HUES6 (cell line): ENCODE measurements at regions not wholly inside any gene's neighbourhood (a gene's known extent, or its start where the extent isn't known, plus 50 kb on each side); places are given as distances from the start of the nearest gene placed in this dataset.

Experiments
- H3K27ac ChIP-seq: 2 replicates; pipeline ENCODE4 v1.7.0; 2013; ENCODE audit warnings: low read depth, mild to moderate bottlenecking, low read length, inconsistent platforms
- H3K27me3 ChIP-seq: 2 replicates; pipeline ENCODE4 v1.6.1; 2013; ENCODE audit warnings: low read length; ENCODE audit not compliant: control insufficient read depth, insufficient read depth
- H3K36me3 ChIP-seq: 2 replicates; pipeline ENCODE4 v1.6.1; 2013; ENCODE audit warnings: low read length; ENCODE audit not compliant: control insufficient read depth, insufficient read depth
- H3K4me1 ChIP-seq: 2 replicates; pipeline ENCODE4 v1.6.1; 2013; ENCODE audit warnings: low read length; ENCODE audit not compliant: control insufficient read depth, insufficient read depth
- H3K4me3 ChIP-seq: 2 replicates; pipeline ENCODE4 v1.5.1; 2013; ENCODE audit warnings: low read depth, low read length
- H3K9ac ChIP-seq: one replicate; pipeline ENCODE4 v1.6.1; 2013; ENCODE audit warnings: mild to moderate bottlenecking, low read length
- H3K9me3 ChIP-seq: 2 replicates; pipeline ENCODE4 v1.6.1; 2013; ENCODE audit warnings: low read depth, low read length; ENCODE audit not compliant: control insufficient read depth, insufficient read depth

GRCh38 chr22:27274770-27275449 lies 526.6 kb downstream of the MN1 start:
- Histone ChIP-seq H3K4me1 (peaks cover 9% of the 10 kb centered on the region), H3K9me3 (peaks cover 10% of the 10 kb centered on the region), H3K4me3 (no peak overlapping the region), H3K27me3 (peaks cover 14% of the 10 kb centered on the region; the same call in 1 of the 2 replicates), H3K36me3 (no peaks in the 10 kb centered on the region), H3K9ac (no peak overlapping the region), H3K27ac (no peak overlapping the region)

- Histone ChIP-seq H3K27ac (no peak overlapping the region), H3K4me3 (no peak overlapping the region), H3K9me3 (peaks cover 17% of the 10 kb centered on the region)
Measured at GRCh38 chr22:27278946-27279345, 522.6 kb downstream of the MN1 start.

GRCh38 chr22:27283240-27283639 lies 518.3 kb downstream of the MN1 start:
- H3K36me3 ChIP-seq = no peaks in the 10 kb centered on the region
- peaks cover 10% of the 10 kb centered on the region; the same call in 1 of the 2 replicates for H3K9me3 ChIP-seq
- no peak overlapping the region for H3K9ac ChIP-seq
- no peak overlapping the region for H3K4me3 ChIP-seq
- H3K27me3 ChIP-seq = peaks cover 2% of the 10 kb centered on the region; the same call in 1 of the 2 replicates
- no peak overlapping the region for H3K27ac ChIP-seq
- H3K4me1 ChIP-seq = no peaks in the 10 kb centered on the region; the same call in 1 of the 2 replicates

More at GRCh38 chr22:27278946-27279345, 522.6 kb downstream of the MN1 start:
- Histone ChIP-seq H3K27me3 (peaks cover 2% of the 10 kb centered on the region; the same call in 1 of the 2 replicates), H3K36me3 (no peaks in the 10 kb centered on the region), H3K9ac (no peak overlapping the region), H3K4me1 (peaks cover 8% of the 10 kb centered on the region)

GRCh38 chr22:27283714-27284113 lies 517.8 kb downstream of the MN1 start:
- H3K27me3 ChIP-seq = peaks cover 2% of the 10 kb centered on the region; the same call in 1 of the 2 replicates
- peaks cover 10% of the 10 kb centered on the region; the same call in 1 of the 2 replicates for H3K9me3 ChIP-seq
- H3K36me3 ChIP-seq = no peaks in the 10 kb centered on the region
- no peak overlapping the region for H3K4me3 ChIP-seq
- no peak overlapping the region for H3K27ac ChIP-seq
- H3K9ac ChIP-seq = no peak overlapping the region
- H3K4me1 ChIP-seq = no peaks in the 10 kb centered on the region; the same call in 1 of the 2 replicates

- Histone ChIP-seq H3K27ac (no peak overlapping the region), H3K9ac (no peak overlapping the region)
Measured at GRCh38 chr22:27284324-27284723, 517.2 kb downstream of the MN1 start.

GRCh38 chr22:27286711-27287110 lies 514.8 kb downstream of the MN1 start:
- H3K9ac ChIP-seq = no peak overlapping the region
- H3K4me3 ChIP-seq = no peak overlapping the region
- H3K27ac ChIP-seq = no peak overlapping the region
- H3K27me3 ChIP-seq = no peaks in the 10 kb centered on the region; the same call in 1 of the 2 replicates
- no peaks in the 10 kb centered on the region; the same call in 1 of the 2 replicates for H3K4me1 ChIP-seq
- no peaks in the 10 kb centered on the region for H3K36me3 ChIP-seq
- H3K9me3 ChIP-seq = peaks cover 10% of the 10 kb centered on the region; the same call in 1 of the 2 replicates

More at GRCh38 chr22:27284324-27284723, 517.2 kb downstream of the MN1 start:
- H3K9me3 ChIP-seq = peaks cover 10% of the 10 kb centered on the region; the same call in 1 of the 2 replicates
- H3K36me3 ChIP-seq = no peaks in the 10 kb centered on the region
- H3K4me3 ChIP-seq = no peak overlapping the region
- no peaks in the 10 kb centered on the region; the same call in 1 of the 2 replicates for H3K4me1 ChIP-seq
- H3K27me3 ChIP-seq = no peaks in the 10 kb centered on the region; the same call in 1 of the 2 replicates

GRCh38 chr22:27292542-27293299 lies 508.8 kb downstream of the MN1 start:
- Histone ChIP-seq H3K9ac (no peak overlapping the region), H3K4me1 (peaks cover 17% of the 10 kb centered on the region), H3K27ac (no peak overlapping the region), H3K27me3 (peaks cover 11% of the 10 kb centered on the region; the same call in 1 of the 2 replicates), H3K9me3 (no peaks in the 10 kb centered on the region), H3K4me3 (no peak overlapping the region), H3K36me3 (no peaks in the 10 kb centered on the region)

- Histone ChIP-seq H3K27me3 (peaks cover 16% of the 10 kb centered on the region), H3K9me3 (no peaks in the 10 kb centered on the region), H3K27ac (no peak overlapping the region), H3K4me3 (no peak overlapping the region), H3K9ac (no peak overlapping the region), H3K36me3 (no peaks in the 10 kb centered on the region), H3K4me1 (peaks cover 29% of the 10 kb centered on the region)
Measured at GRCh38 chr22:27293721-27294445, 507.7 kb downstream of the MN1 start.

- peaks cover 36% of the 10 kb centered on the region for H3K4me1 ChIP-seq
- H3K27ac ChIP-seq = no peak overlapping the region
- no peaks in the 10 kb centered on the region for H3K36me3 ChIP-seq
- peaks cover 18% of the 10 kb centered on the region for H3K27me3 ChIP-seq
- no peaks in the 10 kb centered on the region for H3K9me3 ChIP-seq
- no peak overlapping the region for H3K9ac ChIP-seq
- H3K4me3 ChIP-seq = no peak overlapping the region
Measured at GRCh38 chr22:27295040-27295439, 506.5 kb downstream of the MN1 start.

- Histone ChIP-seq H3K27ac (no peak overlapping the region), H3K9ac (no peak overlapping the region), H3K27me3 (peaks cover 18% of the 10 kb centered on the region), H3K4me3 (no peak overlapping the region), H3K9me3 (no peaks in the 10 kb centered on the region), H3K36me3 (no peaks in the 10 kb centered on the region), H3K4me1 (peaks cover 39% of the 10 kb centered on the region)
Measured at GRCh38 chr22:27295605-27296004, 506.0 kb downstream of the MN1 start.
